ENCODE measurements at regions not wholly inside any gene's neighbourhood (a gene's known extent, or its start where the extent isn't known, plus 50 kb on each side); places are given as distances from the start of the nearest gene placed in this dataset.

DNA sequence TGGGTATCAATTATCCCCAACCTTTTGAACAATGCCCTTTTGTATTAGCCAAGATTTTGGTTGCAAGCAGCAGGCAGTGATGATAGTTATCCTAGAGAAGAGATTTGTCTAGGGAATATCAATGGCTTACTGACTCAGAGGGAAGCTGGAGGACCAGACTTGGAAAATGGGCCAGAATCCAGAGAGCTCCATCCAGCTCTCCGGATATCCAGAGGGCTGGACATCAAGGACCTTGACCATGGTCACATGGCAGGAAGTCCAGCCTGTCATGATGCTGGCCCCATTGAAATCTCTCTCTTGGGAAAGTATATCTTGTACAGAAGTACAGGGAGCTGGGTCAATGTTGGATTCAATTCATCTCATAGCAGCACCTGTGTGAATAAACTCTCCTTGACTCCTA lies 148.5 kb upstream of the PDZRN3 start:
- TF ChIP-seq ZNF274 (IDR thresholded peaks at IDR 0.05; ENCODE audit: insufficient read depth, insufficient read length) (no peak), ZBTB11 (CRISPR knock-in tag; IDR thresholded peaks at IDR 0.05) (no peak), SMC3 (IDR thresholded peaks at IDR 0.05; ENCODE audit: borderline replicate concordance, low read length) (no peak), CEBPZ (IDR thresholded peaks at IDR 0.05; ENCODE audit: low read depth, low read length) (no peak), TARDBP (IDR thresholded peaks at IDR 0.05; ENCODE audit: borderline replicate concordance) (no peak), SUZ12 (IDR thresholded peaks at IDR 0.05; ENCODE audit: unreplicated experiment) (no peak)
- TF ChIP-seq, protein P1, sequence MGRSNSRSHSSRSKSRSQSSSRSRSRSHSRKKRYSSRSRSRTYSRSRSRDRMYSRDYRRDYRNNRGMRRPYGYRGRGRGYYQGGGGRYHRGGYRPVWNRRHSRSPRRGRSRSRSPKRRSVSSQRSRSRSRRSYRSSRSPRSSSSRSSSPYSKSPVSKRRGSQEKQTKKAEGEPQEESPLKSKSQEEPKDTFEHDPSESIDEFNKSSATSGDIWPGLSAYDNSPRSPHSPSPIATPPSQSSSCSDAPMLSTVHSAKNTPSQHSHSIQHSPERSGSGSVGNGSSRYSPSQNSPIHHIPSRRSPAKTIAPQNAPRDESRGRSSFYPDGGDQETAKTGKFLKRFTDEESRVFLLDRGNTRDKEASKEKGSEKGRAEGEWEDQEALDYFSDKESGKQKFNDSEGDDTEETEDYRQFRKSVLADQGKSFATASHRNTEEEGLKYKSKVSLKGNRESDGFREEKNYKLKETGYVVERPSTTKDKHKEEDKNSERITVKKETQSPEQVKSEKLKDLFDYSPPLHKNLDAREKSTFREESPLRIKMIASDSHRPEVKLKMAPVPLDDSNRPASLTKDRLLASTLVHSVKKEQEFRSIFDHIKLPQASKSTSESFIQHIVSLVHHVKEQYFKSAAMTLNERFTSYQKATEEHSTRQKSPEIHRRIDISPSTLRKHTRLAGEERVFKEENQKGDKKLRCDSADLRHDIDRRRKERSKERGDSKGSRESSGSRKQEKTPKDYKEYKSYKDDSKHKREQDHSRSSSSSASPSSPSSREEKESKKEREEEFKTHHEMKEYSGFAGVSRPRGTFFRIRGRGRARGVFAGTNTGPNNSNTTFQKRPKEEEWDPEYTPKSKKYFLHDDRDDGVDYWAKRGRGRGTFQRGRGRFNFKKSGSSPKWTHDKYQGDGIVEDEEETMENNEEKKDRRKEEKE (IDR thresholded peaks at IDR 0.05): no peak
- no peak overlapping the region for H3K4me3 ChIP-seq
- no peak overlapping the region for H3K4me2 ChIP-seq (ENCODE audit: control insufficient read depth, insufficient read depth)
- 0% methylated on average over 1 of the region's 1 CpG for WGBS (ENCODE audit: insufficient coverage, insufficient replicate concordance, low lambda C conversion rate, missing lambda C conversion rate)
- DNase-seq (ENCODE audit: low read depth, low spot score) (no peak), FAIRE-seq (no peak), ATAC-seq (no peak)
- no peak overlapping the region for H2AFZ ChIP-seq (ENCODE audit: control insufficient read depth, low read depth, low read length)
- RAD21 ChIA-PET (ENCODE audit: unreplicated experiment): no interaction called here
- no peaks in the 10 kb centered on the region for H3K27me3 ChIP-seq (replicated peaks in 1 of 2; ENCODE audit: control insufficient read depth in 2 of 2, insufficient read depth in 2 of 2, low read length in 1 of 2)
- BruUV-seq (replicated peaks): no TSS peak
- H4K20me1 ChIP-seq (ENCODE audit: control insufficient read depth, insufficient read depth): no peaks in the 10 kb centered on the region
- intact Hi-C loops (cut with micrococcal nuclease; ENCODE audit: unreplicated experiment) (no loop called here), in situ Hi-C loops (cut with MboI) (no loop called here)
- no peaks in the 10 kb centered on the region for H3K9me3 ChIP-seq (replicated peaks; ENCODE audit: control insufficient read depth, insufficient read depth, low read length)
- no peaks in the 10 kb centered on the region for H3K79me2 ChIP-seq (ENCODE audit: control insufficient read depth, insufficient read depth, low read length)
- SMC1A ChIA-PET (ENCODE audit: uncharacterized antibody, unreplicated experiment): no interaction called here
- CTCF ChIA-PET: interaction anchor here (0.6 kb wide), 1 partner anchor 27 kb away, joined by 3 read pairs; no protein-coding TSS in a partner anchor
- H3K9ac ChIP-seq (ENCODE audit: control insufficient read depth, insufficient read depth, low read length): no peak overlapping the region
- H3K36me3 ChIP-seq (ENCODE audit: control insufficient read depth in 2 of 2, insufficient read depth in 2 of 2, low read length in 1 of 2): no peaks in the 10 kb centered on the region
- POLR2A ChIA-PET: no interaction called here
- no peak overlapping the region for H3K27ac ChIP-seq (ENCODE audit: control insufficient read depth, insufficient read depth)
- no peaks in the 10 kb centered on the region for H3K4me1 ChIP-seq (ENCODE audit: control insufficient read depth, insufficient read depth, low read length)

Data from GM12878 (cell line).